Activated T-helper 9 cell treated with anti-CD3 and anti-CD28 coated beads, Interleukin-2, amount 50 U/mL, for 16 hours (primary cell): ENCODE measurements at regions not wholly inside any gene's neighbourhood (a gene's known extent, or its start where the extent isn't known, plus 50 kb on each side); places are given as distances from the start of the nearest gene placed in this dataset.

Experiments
- DNase-seq: peaks from one replicate; pipeline ENCODE4 v3.0.0-alpha.2; 2020; ENCODE audit warnings: low read depth

- DNase-seq, result no peak
Observed at GRCh38 chr12:68559246-68559645, 51.5 kb upstream of the RAP1B start.

GRCh38 chr12:68559984-68560850 lies 50.5 kb upstream of the RAP1B start:
- no peak for DNase-seq

- DNase-seq, result no peak
Observed at GRCh38 chr12:68560851-68561422, 49.8 kb upstream of the RAP1B start.
